Prostate gland (tissue), 2 donors: ENCODE measurements at regions not wholly inside any gene's neighbourhood (a gene's known extent, or its start where the extent isn't known, plus 50 kb on each side); places are given as distances from the start of the nearest gene placed in this dataset.

ENCODE experiments used
- CTCF ChIP-seq, 4 experiments: fragments of 200-600 bp in 2 of 4; fragments of 450-650 bp in 2 of 4; sonication (generic) in 2 of 4; IDR thresholded peaks; 1 replicate in 3 of 4; 2 replicates in 1 of 4; pipeline ENCODE4 v1.5.1; 2016 to 2019; ENCODE audit warnings: antibody characterized with exemption in 4 of 4, mild to moderate bottlenecking in 2 of 4, moderate library complexity in 2 of 4
- POLR2A ChIP-seq: fragments of 450-650 bp; IDR thresholded peaks from one replicate; pipeline ENCODE4 v1.6.1; 2016; ENCODE audit warnings: antibody characterized with exemption, mild to moderate bottlenecking
- POLR2AphosphoS5 ChIP-seq: sonication (generic); formaldehyde crosslinking; IDR thresholded peaks from one replicate; pipeline ENCODE4 v1.6.1; 2017; ENCODE audit warnings: antibody characterized with exemption

GRCh38 chr4:38582889-38583470, 81.0 kb upstream of the KLF3 start:
- no peak for TF ChIP-seq POLR2A
- TF ChIP-seq CTCF (IDR thresholded peaks at IDR 0.05) = no peak
- no peak for TF ChIP-seq POLR2AphosphoS5
